DMS53 (cell line): ENCODE measurements at regions not wholly inside any gene's neighbourhood (a gene's known extent, or its start where the extent isn't known, plus 50 kb on each side); places are given as distances from the start of the nearest gene placed in this dataset.

Experiments used
- DNase-seq: peaks from one replicate; lab custom pipeline; 2025; lab: John Stamatoyannopoulos, UW

- DNase-seq, result no peak
These were observed 1294.7 kb downstream of the BRD1 start for GRCh38 chr22:48532986-48533385.

GRCh38 chr22:48531761-48532435, 1295.8 kb downstream of the BRD1 start:
- DNase-seq, result no peak

- DNase-seq, result no peak
These were observed 1296.6 kb downstream of the BRD1 start for GRCh38 chr22:48531108-48531507.

GRCh38 chr22:48530666-48531065, 1297.0 kb downstream of the BRD1 start:
- DNase-seq, result no peak

- DNase-seq, result no peak
These were observed 1299.3 kb downstream of the BRD1 start for GRCh38 chr22:48528221-48528915.

- DNase-seq, result no peak
These were observed 1303.9 kb downstream of the BRD1 start for GRCh38 chr22:48523761-48524160.

- no peak for DNase-seq
These were observed 1304.6 kb downstream of the BRD1 start for GRCh38 chr22:48523091-48523490.

GRCh38 chr22:48522271-48522670, 1305.4 kb downstream of the BRD1 start:
- DNase-seq, result no peak

- DNase-seq, result no peak
These were observed 1306.6 kb downstream of the BRD1 start for GRCh38 chr22:48520884-48521588.

GRCh38 chr22:48520207-48520606, 1307.5 kb downstream of the BRD1 start:
- no peak for DNase-seq

GRCh38 chr22:48517039-48518030, 1310.3 kb downstream of the BRD1 start:
- DNase-seq, result no peak

- no peak for DNase-seq
These were observed 1311.1 kb downstream of the BRD1 start for GRCh38 chr22:48516571-48516970.

GRCh38 chr22:48515571-48516200, 1312.0 kb downstream of the BRD1 start:
- no peak for DNase-seq

GRCh38 chr22:48513929-48514328, 1313.7 kb downstream of the BRD1 start:
- no peak for DNase-seq

- DNase-seq, result no peak
These were observed 1314.2 kb downstream of the BRD1 start for GRCh38 chr22:48513446-48513845.

GRCh38 chr22:48511781-48512327, 1315.8 kb downstream of the BRD1 start:
- DNase-seq, result no peak

GRCh38 chr22:48511211-48511610, 1316.5 kb downstream of the BRD1 start:
- DNase-seq, result no peak

- no peak for DNase-seq
These were observed 1317.1 kb downstream of the BRD1 start for GRCh38 chr22:48510599-48510998.

GRCh38 chr22:48507595-48508350, 1319.9 kb downstream of the BRD1 start:
- DNase-seq, result no peak

- no peak for DNase-seq
These were observed 1320.5 kb downstream of the BRD1 start for GRCh38 chr22:48507171-48507570.
